Peyer's patch (tissue), 4 donors: ENCODE measurements at regions not wholly inside any gene's neighbourhood (a gene's known extent, or its start where the extent isn't known, plus 50 kb on each side); places are given as distances from the start of the nearest gene placed in this dataset.

Experiments used
- CTCF ChIP-seq, 6 experiments: fragments of 450-650 bp in 4 of 6; fragments of 200-600 bp in 2 of 6; sonication (generic) in 1 of 6; IDR thresholded peaks; one replicate each; pipeline ENCODE4 v1.5.1; 2017 to 2019; ENCODE audit warnings: antibody characterized with exemption in 6 of 6, mild to moderate bottlenecking in 3 of 6, moderate library complexity in 1 of 6
- POLR2A ChIP-seq, 2 donors: fragments of 450-650 bp; IDR thresholded peaks; one replicate each; pipeline ENCODE4 v1.5.1; 2017; ENCODE audit warnings: antibody characterized with exemption in 2 of 2, mild to moderate bottlenecking in 2 of 2, moderate library complexity in 2 of 2

DNA sequence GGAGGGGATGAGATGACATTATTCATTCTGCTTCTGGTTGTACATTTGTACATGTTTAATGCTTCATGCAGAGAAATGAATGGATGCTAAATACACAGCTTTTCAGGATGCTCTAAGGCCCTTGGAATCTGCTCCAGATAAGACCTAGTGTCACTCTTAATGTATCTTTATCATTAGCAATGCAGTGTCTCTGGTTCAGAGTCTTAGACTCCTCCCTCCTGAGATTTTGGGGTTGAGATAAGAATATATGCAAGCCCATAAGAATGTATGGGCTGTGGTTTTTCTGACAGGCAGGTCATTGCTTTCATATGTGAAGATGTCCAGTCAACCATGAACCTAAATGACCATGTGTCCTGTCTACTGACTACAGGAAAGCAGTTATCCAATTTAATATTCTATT is 415.5 kb downstream of the RPS6KC1 start:
- TF ChIP-seq CTCF (IDR thresholded peaks at IDR 0.05) = no peak
- TF ChIP-seq POLR2A (IDR thresholded peaks at IDR 0.05) = no peak
